ENCODE measurements at regions not wholly inside any gene's neighbourhood (a gene's known extent, or its start where the extent isn't known, plus 50 kb on each side); places are given as distances from the start of the nearest gene placed in this dataset.

DNA sequence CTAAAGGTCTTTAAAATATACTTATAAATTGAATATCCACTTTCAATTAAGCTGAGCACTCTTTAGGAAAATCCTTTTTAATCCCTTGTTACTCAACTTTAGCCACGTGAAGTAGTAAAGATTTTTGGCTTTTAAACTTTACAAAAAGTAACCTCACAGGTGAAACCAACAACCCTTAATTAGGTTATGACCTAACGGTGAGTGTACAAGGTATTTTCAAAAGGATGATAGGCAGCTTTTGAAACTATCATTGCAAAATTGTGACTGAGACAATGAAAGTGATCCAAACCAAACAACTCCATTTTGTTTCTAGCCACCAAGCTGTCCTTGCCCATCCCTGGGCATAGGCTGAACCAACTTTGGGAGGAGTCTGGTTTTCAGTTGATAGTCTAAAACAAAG, 940.2 kb downstream of the OTOL1 start:
- TF ChIP-seq MEIS1 (CRISPR knock-in tag; IDR thresholded peaks at IDR 0.05; ENCODE audit: borderline replicate concordance) (no peak), ZNF114 (tag by site-specific recombination; IDR thresholded peaks at IDR 0.05) (no peak), ZNF280D (tag by site-specific recombination; IDR thresholded peaks at IDR 0.05) (no peak)
- TF ChIP-seq, protein P1, sequence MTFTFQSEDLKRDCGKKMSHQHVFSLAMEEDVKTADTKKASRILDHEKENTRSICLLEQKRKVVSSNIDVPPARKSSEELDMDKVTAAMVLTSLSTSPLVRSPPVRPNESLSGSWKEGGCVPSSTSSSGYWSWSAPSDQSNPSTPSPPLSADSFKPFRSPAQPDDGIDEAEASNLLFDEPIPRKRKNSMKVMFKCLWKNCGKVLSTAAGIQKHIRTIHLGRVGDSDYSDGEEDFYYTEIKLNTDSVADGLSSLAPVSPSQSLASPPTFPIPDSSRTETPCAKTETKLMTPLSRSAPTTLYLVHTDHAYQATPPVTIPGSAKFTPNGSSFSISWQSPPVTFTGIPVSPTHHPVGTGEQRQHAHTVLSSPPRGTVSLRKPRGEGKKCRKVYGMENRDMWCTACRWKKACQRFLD (tag by site-specific recombination; IDR thresholded peaks at IDR 0.05) = no peak
